GM19372 (cell line): ENCODE measurements at regions not wholly inside any gene's neighbourhood (a gene's known extent, or its start where the extent isn't known, plus 50 kb on each side); places are given as distances from the start of the nearest gene placed in this dataset.
"Not testable (repeated sequence)": the region's sequence is repeated elsewhere in the genome, so short reads cannot be mapped to it uniquely, and the experiment has no call there.

Experiments used
- ATAC-seq: cut with Tn5 transposase; IDR thresholded peaks from one replicate; pipeline ENCODE4 v1.9.1; 2021; ENCODE audit warnings: mild to moderate bottlenecking, low read depth, moderate library complexity; ENCODE audit not compliant: unreplicated experiment

- ATAC-seq: no peak
These were observed 164.6 kb downstream of the AVL9 start for GRCh38 chr7:32659853-32660252.

GRCh38 chr7:32658467-32658869, 163.2 kb downstream of the AVL9 start:
- ATAC-seq: peak; percentile 63

GRCh38 chr7:32658034-32658433, 162.7 kb downstream of the AVL9 start:
- ATAC-seq: peak; percentile 29

- not testable (repeated sequence) for ATAC-seq
These were observed 159.3 kb downstream of the AVL9 start for GRCh38 chr7:32654549-32654948.

- ATAC-seq: not testable (repeated sequence)
These were observed 155.1 kb downstream of the AVL9 start for GRCh38 chr7:32650356-32650755.

GRCh38 chr7:32648408-32649156, 153.3 kb downstream of the AVL9 start:
- ATAC-seq: no peak

GRCh38 chr7:32645255-32645654, 150.0 kb downstream of the AVL9 start:
- ATAC-seq: not testable (repeated sequence)

GRCh38 chr7:32643194-32643593, 147.9 kb downstream of the AVL9 start:
- ATAC-seq: no peak

GRCh38 chr7:32639122-32639521, 143.8 kb downstream of the AVL9 start:
- no peak for ATAC-seq

- ATAC-seq: peak; percentile 91
These were observed 143.3 kb downstream of the AVL9 start for GRCh38 chr7:32638479-32639121.
